Activated CD8-positive, alpha-beta T cell treated with anti-CD3 and anti-CD28 coated beads for 36 hours (primary cell): ENCODE measurements at regions not wholly inside any gene's neighbourhood (a gene's known extent, or its start where the extent isn't known, plus 50 kb on each side); places are given as distances from the start of the nearest gene placed in this dataset.

ENCODE experiments used
- ATAC-seq: fragments of 200-7000 bp; cut with Tn5 transposase; one replicate; pipeline ENCODE4 v1.10.0; 2021; ENCODE audit warnings: mild to moderate bottlenecking, moderate library complexity
- CTCF ChIA-PET: fragments of 350-600 bp; sonication (Branson Sonifier 250); formaldehyde crosslinking; loops from one replicate; lab custom pipeline; 2021; ENCODE audit warnings: antibody characterized with exemption; lab: Charles Lee
- POLR2A ChIA-PET: fragments of 350-600 bp; sonication (Branson Sonifier 250); formaldehyde crosslinking; loops from one replicate; lab custom pipeline; 2021; ENCODE audit warnings: antibody characterized with exemption; lab: Charles Lee
- DNase-seq: peaks from one replicate; pipeline ENCODE4 v3.0.0-alpha.2; 2020
- H3K27ac Mint-ChIP-seq: one replicate; pipeline ENCODE4 v1.8.0; 2021; ENCODE audit warnings: mild to moderate bottlenecking, mixed read lengths
- H3K27me3 Mint-ChIP-seq: one replicate; pipeline ENCODE4 v1.8.0; 2021; ENCODE audit warnings: mixed read lengths
- H3K36me3 Mint-ChIP-seq: one replicate; pipeline ENCODE4 v1.8.0; 2021; ENCODE audit warnings: low read depth, mixed read lengths
- H3K4me1 Mint-ChIP-seq: one replicate; pipeline ENCODE4 v1.8.0; 2021; ENCODE audit warnings: low read depth, mixed read lengths
- H3K4me3 Mint-ChIP-seq: one replicate; pipeline ENCODE4 v1.8.0; 2021; ENCODE audit warnings: mild to moderate bottlenecking, moderate library complexity, mixed read lengths
- H3K9me3 Mint-ChIP-seq: one replicate; pipeline ENCODE4 v1.8.0; 2021; ENCODE audit warnings: mixed read lengths
- intact Hi-C: fragments of 100-400 bp; cut with micrococcal nuclease; formaldehyde crosslinking; loops from one replicate; pipeline ENCODE4 v1.10.0; 2022
- TF ChIP-seq, protein P1 (sequence below): fragments of 200-600 bp; IDR thresholded peaks from one replicate; pipeline ENCODE4 v1.8.0; 2022; ENCODE audit warnings: antibody characterized with exemption, mild to moderate bottlenecking

DNA sequence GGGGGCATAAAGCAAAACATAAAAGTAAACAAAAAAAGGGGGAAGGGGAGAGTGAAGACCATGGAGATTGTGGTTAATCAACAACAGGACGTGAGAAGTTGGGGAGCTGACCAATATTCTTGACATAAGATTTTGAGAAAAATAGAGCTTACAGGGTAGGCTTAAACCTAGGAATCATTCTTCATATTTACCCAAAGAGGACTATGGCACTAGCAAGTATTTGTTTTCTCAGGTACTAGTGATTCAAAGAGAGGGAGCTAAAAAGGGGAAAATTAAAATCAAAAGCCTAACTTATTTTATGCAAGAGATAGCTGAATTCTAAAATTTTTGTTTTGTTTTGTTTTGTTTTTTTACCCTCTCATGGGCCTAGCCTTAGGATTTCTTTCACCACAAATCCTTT is 427.5 kb downstream of the PIK3R1 start:
- Mint-ChIP-seq H3K9me3 (no peaks in the 10 kb centered on the region), H3K36me3 (no peaks in the 10 kb centered on the region), H3K27ac (no peak overlapping the region), H3K4me1 (no peaks in the 10 kb centered on the region), H3K4me3 (no peak overlapping the region), H3K27me3 (no peaks in the 10 kb centered on the region)
- intact Hi-C loops, result no loop called here
- TF ChIP-seq, protein P1, sequence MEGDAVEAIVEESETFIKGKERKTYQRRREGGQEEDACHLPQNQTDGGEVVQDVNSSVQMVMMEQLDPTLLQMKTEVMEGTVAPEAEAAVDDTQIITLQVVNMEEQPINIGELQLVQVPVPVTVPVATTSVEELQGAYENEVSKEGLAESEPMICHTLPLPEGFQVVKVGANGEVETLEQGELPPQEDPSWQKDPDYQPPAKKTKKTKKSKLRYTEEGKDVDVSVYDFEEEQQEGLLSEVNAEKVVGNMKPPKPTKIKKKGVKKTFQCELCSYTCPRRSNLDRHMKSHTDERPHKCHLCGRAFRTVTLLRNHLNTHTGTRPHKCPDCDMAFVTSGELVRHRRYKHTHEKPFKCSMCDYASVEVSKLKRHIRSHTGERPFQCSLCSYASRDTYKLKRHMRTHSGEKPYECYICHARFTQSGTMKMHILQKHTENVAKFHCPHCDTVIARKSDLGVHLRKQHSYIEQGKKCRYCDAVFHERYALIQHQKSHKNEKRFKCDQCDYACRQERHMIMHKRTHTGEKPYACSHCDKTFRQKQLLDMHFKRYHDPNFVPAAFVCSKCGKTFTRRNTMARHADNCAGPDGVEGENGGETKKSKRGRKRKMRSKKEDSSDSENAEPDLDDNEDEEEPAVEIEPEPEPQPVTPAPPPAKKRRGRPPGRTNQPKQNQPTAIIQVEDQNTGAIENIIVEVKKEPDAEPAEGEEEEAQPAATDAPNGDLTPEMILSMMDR, result no peak
- ATAC-seq (no peak), DNase-seq (no peak)
- POLR2A ChIA-PET, result no interaction called here
- CTCF ChIA-PET, result interaction anchor here (1.4 kb wide), 1 partner anchor 8 kb away, joined by 3 read pairs; no protein-coding TSS in a partner anchor

DNA sequence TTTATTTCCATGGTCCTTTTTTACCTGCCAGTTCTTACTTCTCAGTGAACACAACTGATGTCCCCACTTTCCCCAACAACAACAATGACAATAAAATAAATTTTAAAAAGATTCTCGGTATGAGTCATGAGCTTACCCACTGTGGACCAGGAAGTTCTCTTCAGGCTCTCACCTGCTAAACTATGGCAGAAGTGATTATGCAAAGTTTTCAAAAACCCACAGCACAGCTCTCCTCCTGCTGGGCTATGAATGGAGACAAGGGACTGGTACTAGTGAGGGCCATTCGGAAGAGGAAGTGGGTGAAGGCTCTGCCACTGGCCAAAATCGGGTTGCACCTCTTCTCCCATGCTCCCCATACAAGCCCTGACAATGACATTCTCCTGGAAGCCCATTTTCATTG is 429.4 kb downstream of the PIK3R1 start:
- Mint-ChIP-seq H3K27ac (no peak overlapping the region), H3K36me3 (no peaks in the 10 kb centered on the region), H3K4me3 (no peak overlapping the region), H3K9me3 (no peaks in the 10 kb centered on the region), H3K4me1 (no peaks in the 10 kb centered on the region), H3K27me3 (no peaks in the 10 kb centered on the region)
- ATAC-seq (no peak), DNase-seq (no peak)
- CTCF ChIA-PET, result no interaction called here
- TF ChIP-seq, protein P1, result no peak
- intact Hi-C loops, result no loop called here
- POLR2A ChIA-PET, result no interaction called here

DNA sequence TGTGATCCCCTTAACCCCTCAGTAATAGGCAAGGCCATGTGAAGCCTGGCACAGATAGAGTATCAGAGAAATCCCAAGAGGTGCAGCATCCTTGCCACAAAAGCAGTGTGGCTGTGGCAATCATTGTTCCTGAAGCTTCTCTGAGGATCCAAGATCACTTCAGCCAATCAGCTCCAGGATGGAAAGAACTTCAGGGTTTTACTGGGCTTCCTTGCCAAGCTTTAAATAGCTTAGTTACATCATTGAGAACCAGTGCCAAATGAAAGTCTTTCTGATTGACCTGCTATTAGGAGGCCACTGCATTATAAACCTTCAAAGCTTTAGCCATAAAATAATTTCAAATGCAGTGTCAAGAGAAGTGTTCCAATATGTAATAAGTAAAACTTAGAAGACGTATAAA is 430.6 kb downstream of the PIK3R1 start:
- TF ChIP-seq, protein P1, result no peak
- no peak overlapping the region for H3K4me3 Mint-ChIP-seq
- H3K4me1 Mint-ChIP-seq, result no peaks in the 10 kb centered on the region
- H3K27me3 Mint-ChIP-seq, result no peaks in the 10 kb centered on the region
- CTCF ChIA-PET, result no interaction called here
- H3K9me3 Mint-ChIP-seq, result no peaks in the 10 kb centered on the region
- DNase-seq, result no peak
- POLR2A ChIA-PET, result no interaction called here
- H3K36me3 Mint-ChIP-seq, result no peaks in the 10 kb centered on the region
- intact Hi-C loops, result no loop called here
- H3K27ac Mint-ChIP-seq, result no peak overlapping the region
- ATAC-seq, result no peak

DNA sequence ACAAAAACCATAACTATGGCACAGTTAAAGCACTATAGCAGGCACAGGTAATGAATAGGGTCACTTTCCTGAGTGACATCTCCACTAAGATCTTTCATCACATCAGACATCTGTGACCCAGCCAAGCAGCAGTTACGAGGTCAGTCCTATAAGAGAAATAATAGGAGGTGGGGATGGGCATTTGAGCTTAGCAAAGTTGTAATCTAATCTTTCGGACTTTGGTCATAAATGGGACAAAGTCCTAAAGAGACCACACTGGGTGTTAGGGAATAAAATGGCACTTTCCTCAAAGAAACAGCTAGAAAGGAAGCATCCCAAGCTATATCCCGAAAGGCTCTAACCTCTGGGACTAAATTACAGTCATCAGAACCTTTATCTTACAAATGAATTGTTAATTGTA is 432.2 kb downstream of the PIK3R1 start:
- Mint-ChIP-seq H3K27me3 (no peaks in the 10 kb centered on the region), H3K27ac (no peak overlapping the region), H3K36me3 (no peaks in the 10 kb centered on the region), H3K9me3 (no peaks in the 10 kb centered on the region), H3K4me1 (no peaks in the 10 kb centered on the region), H3K4me3 (no peak overlapping the region)
- DNase-seq (no peak), ATAC-seq (no peak)
- intact Hi-C loops, result no loop called here
- POLR2A ChIA-PET, result interaction anchor here (0.6 kb wide), 1 partner anchor 636 kb away, joined by 3 read pairs; no protein-coding TSS in a partner anchor
- CTCF ChIA-PET, result no interaction called here
- TF ChIP-seq, protein P1, result no peak

DNA sequence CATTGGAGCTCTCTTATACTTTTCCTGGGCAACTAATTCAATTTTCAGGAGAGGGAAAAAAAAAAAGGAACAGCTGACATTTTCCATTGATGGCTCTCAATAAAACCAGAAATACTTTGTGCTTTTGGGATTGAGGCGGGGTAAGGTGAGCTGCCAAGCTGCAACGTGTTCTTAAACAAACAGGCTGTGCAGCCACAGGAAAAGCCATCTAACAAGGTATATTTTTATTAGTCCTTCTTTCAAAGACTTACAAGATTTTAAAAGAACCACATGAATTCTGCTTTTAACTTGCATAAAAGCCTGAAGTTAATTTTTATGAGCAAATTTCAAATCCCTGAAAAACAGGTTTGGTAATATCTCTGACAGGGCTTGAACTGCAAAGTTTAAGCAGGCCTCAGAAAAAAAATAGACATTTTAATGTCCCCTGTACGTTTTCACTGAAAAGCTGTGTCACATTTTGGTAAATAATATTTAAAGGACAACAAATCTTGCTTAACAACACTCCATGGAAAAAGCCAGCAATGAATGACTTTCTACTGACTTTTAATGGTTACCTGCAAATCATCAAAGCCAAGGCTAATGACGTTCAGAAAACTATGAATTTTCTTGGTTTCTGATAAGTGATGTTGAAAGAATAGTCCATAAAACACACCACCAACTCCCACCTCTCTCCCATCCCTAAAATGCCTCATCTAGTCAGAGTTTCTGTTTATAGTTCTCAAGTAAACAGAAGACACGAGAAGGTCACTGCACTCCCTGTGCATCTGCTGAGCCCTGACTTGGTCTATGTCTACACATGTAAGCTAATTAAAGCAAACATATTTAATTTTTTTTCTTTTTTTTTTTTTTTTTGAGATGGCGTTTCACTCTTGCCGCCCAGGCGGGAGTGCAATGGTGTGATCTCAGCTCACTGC is 433.6 kb downstream of the PIK3R1 start:
- Mint-ChIP-seq H3K4me1 (no peaks in the 10 kb centered on the region), H3K27ac (no peak overlapping the region), H3K9me3 (no peaks in the 10 kb centered on the region), H3K4me3 (no peak overlapping the region), H3K27me3 (no peaks in the 10 kb centered on the region), H3K36me3 (no peaks in the 10 kb centered on the region)
- DNase-seq (no peak), ATAC-seq (no peak)
- CTCF ChIA-PET, result interaction anchor here (0.5 to 1.9 kb wide), 3 partner anchors 13 to 362 kb away, joined by 3 to 4 read pairs (median 3); no protein-coding TSS in a partner anchor
- POLR2A ChIA-PET, result interaction anchor here (0.6 kb wide), 1 partner anchor 14 kb away, joined by 3 read pairs; no protein-coding TSS in a partner anchor
- TF ChIP-seq, protein P1, result no peak
- intact Hi-C loops, result no loop called here
